Mesenchymal stem cell (in vitro differentiated cells and primary cell): ENCODE measurements at regions not wholly inside any gene's neighbourhood (a gene's known extent, or its start where the extent isn't known, plus 50 kb on each side); places are given as distances from the start of the nearest gene placed in this dataset.

Experiments
- DNase-seq: peaks from one replicate; pipeline ENCODE4 v3.0.0-alpha.2; 2013
- H2AFZ ChIP-seq: one replicate; pipeline ENCODE4 v1.6.1; 2013; ENCODE audit warnings: low read depth, mild to moderate bottlenecking, control low read depth, inconsistent platforms, low read length, moderate library complexity
- H2AK5ac ChIP-seq: 2 replicates; pipeline ENCODE4 v1.6.1; 2013; ENCODE audit warnings: low read length, moderate library complexity, mild to moderate bottlenecking, inconsistent platforms; ENCODE audit not compliant: severe bottlenecking
- H2BK120ac ChIP-seq: one replicate; pipeline ENCODE4 v1.6.1; 2013; ENCODE audit warnings: low read depth, mild to moderate bottlenecking, inconsistent platforms, low read length, moderate library complexity
- H2BK12ac ChIP-seq, 2 experiments: one replicate each; pipeline ENCODE4 v1.6.1; 2013; ENCODE audit warnings: inconsistent platforms in 2 of 2, low read length in 2 of 2, mild to moderate bottlenecking in 2 of 2, moderate library complexity in 2 of 2, control low read depth in 1 of 2
- H2BK15ac ChIP-seq: one replicate; pipeline ENCODE4 v1.6.1; 2013; ENCODE audit warnings: mild to moderate bottlenecking, low read depth, inconsistent platforms; ENCODE audit not compliant: poor library complexity, severe bottlenecking
- H2BK5ac ChIP-seq: 2 replicates; pipeline ENCODE4 v1.6.1; 2013; ENCODE audit warnings: low read depth, mild to moderate bottlenecking, low read length, control low read depth, inconsistent platforms; ENCODE audit not compliant: poor library complexity, severe bottlenecking
- H3K14ac ChIP-seq, 2 experiments: one replicate each; pipeline ENCODE4 v1.6.1; 2013; ENCODE audit warnings: inconsistent platforms in 2 of 2, low read length in 2 of 2, control low read depth in 1 of 2, mild to moderate bottlenecking in 1 of 2, moderate library complexity in 1 of 2
- H3K18ac ChIP-seq, 2 experiments: one replicate each; pipeline ENCODE4 v1.6.1; 2013; ENCODE audit warnings: inconsistent platforms in 2 of 2, low read length in 2 of 2, control low read depth in 1 of 2, low read depth in 1 of 2, mild to moderate bottlenecking in 1 of 2
- H3K23ac ChIP-seq, 2 experiments: one replicate each; pipeline ENCODE4 v1.6.1; 2013; ENCODE audit warnings: inconsistent platforms in 2 of 2, low read length in 2 of 2, mild to moderate bottlenecking in 2 of 2, moderate library complexity in 2 of 2, control low read depth in 1 of 2
- H3K27ac ChIP-seq: 2 replicates; pipeline ENCODE4 v1.5.1; 2013; ENCODE audit warnings: mild to moderate bottlenecking, moderate library complexity, low read length, control low read depth, inconsistent platforms; ENCODE audit not compliant: poor library complexity, severe bottlenecking
- H3K27me3 ChIP-seq, 2 experiments: 2 replicates each; pipeline versions ENCODE4 v1.6.1 to v1.7.0; 2013; ENCODE audit warnings: low read length in 2 of 2, mild to moderate bottlenecking in 2 of 2, moderate library complexity in 2 of 2, control low read depth in 1 of 2, inconsistent platforms in 1 of 2; ENCODE audit not compliant: control insufficient read depth in 1 of 2, insufficient read depth in 1 of 2
- H3K36me3 ChIP-seq, 2 experiments: 2 replicates each; pipeline versions ENCODE4 v1.6.1 to v1.7.0; 2013; ENCODE audit warnings: low read length in 2 of 2, control low read depth in 1 of 2, inconsistent platforms in 1 of 2, low read depth in 1 of 2, mild to moderate bottlenecking in 1 of 2; ENCODE audit not compliant: insufficient read depth in 2 of 2, control insufficient read depth in 1 of 2
- H3K4ac ChIP-seq, 2 experiments: one replicate each; pipeline ENCODE4 v1.6.1; 2013; ENCODE audit warnings: inconsistent platforms in 2 of 2, low read length in 2 of 2, mild to moderate bottlenecking in 2 of 2, moderate library complexity in 2 of 2, control low read depth in 1 of 2, low read depth in 1 of 2
- H3K4me1 ChIP-seq: 2 replicates; pipeline ENCODE4 v1.6.1; 2013; ENCODE audit warnings: low read depth, low read length, control low read depth; ENCODE audit not compliant: control insufficient read depth, insufficient read depth
- H3K4me2 ChIP-seq: 2 replicates; pipeline ENCODE4 v1.6.1; 2013; ENCODE audit warnings: low read length, mild to moderate bottlenecking, inconsistent platforms; ENCODE audit not compliant: poor library complexity, severe bottlenecking
- H3K4me3 ChIP-seq, 2 experiments: 2 replicates each; pipeline versions ENCODE4 v1.5.1 to v1.7.0; 2013; ENCODE audit warnings: low read length in 2 of 2, mild to moderate bottlenecking in 2 of 2, control low read depth in 1 of 2, low read depth in 1 of 2; ENCODE audit not compliant: insufficient read depth in 1 of 2
- H3K79me1 ChIP-seq: replicated peaks from 2 replicates; pipeline ENCODE4 v1.6.1; 2013; ENCODE audit warnings: mild to moderate bottlenecking, control low read depth, low read length, inconsistent platforms; ENCODE audit not compliant: poor library complexity, severe bottlenecking
- H3K9ac ChIP-seq: 2 replicates; pipeline ENCODE4 v1.7.0; 2013; ENCODE audit warnings: mild to moderate bottlenecking, low read length, moderate library complexity
- H3K9me3 ChIP-seq: 2 replicates; pipeline ENCODE4 v1.7.0; 2013; ENCODE audit warnings: mild to moderate bottlenecking, low read length; ENCODE audit not compliant: control insufficient read depth
- H4K8ac ChIP-seq: one replicate; pipeline ENCODE4 v1.6.1; 2013; ENCODE audit warnings: inconsistent platforms, mild to moderate bottlenecking, low read length, moderate library complexity
- H4K91ac ChIP-seq: one replicate; pipeline ENCODE4 v1.6.1; 2013; ENCODE audit warnings: mild to moderate bottlenecking, low read length, inconsistent platforms
- WGBS: methylation state at CpG from one replicate; pipeline ENCODE4 v1.1.7; 2013; ENCODE audit warnings: mixed read lengths; 5-methylcytosine and 5-hydroxymethylcytosine counted together

DNA sequence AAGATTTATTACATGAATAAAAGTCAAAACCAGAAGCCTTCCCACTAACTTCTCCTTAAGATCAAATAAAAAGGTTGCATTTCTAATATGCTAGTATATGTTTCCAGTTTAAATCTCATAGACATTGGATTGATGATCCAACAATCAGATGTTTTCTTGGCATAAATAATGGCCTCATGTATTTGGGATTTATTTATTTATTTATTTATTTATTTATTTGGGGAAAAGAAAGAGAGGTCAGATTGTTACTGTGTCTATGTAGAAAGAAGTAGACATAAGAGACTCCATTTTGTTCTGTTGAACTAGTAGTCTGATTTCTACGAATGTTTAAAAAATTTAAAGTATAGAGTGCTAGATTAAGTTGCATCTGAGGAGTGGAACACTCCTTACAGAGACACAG, 422.4 kb downstream of the ADGRL2 start:
- H2BK5ac ChIP-seq = no peak overlapping the region
- no peak overlapping the region for H3K4me3 ChIP-seq
- no peak overlapping the region for H2BK120ac ChIP-seq
- no peak overlapping the region for H3K9ac ChIP-seq
- no peak overlapping the region for H3K27ac ChIP-seq
- no peaks in the 10 kb centered on the region for H3K27me3 ChIP-seq
- no peak overlapping the region for H4K8ac ChIP-seq
- H2AK5ac ChIP-seq = no peak overlapping the region
- no peak overlapping the region for H3K14ac ChIP-seq
- no peak overlapping the region for H3K4me2 ChIP-seq
- H3K4me1 ChIP-seq = no peaks in the 10 kb centered on the region
- no peak overlapping the region for H4K91ac ChIP-seq
- 100% methylated on average over 1 of the region's 1 CpG for WGBS
- H2BK12ac ChIP-seq = no peak overlapping the region
- no peaks in the 10 kb centered on the region for H3K9me3 ChIP-seq
- H2AFZ ChIP-seq = no peak overlapping the region
- no peak for DNase-seq
- H3K18ac ChIP-seq = no peak overlapping the region
- no peak overlapping the region for H2BK15ac ChIP-seq
- no peak overlapping the region for H3K4ac ChIP-seq
- no peaks in the 10 kb centered on the region for H3K36me3 ChIP-seq
- H3K23ac ChIP-seq = no peak overlapping the region
- no peaks in the 10 kb centered on the region for H3K79me1 ChIP-seq

DNA sequence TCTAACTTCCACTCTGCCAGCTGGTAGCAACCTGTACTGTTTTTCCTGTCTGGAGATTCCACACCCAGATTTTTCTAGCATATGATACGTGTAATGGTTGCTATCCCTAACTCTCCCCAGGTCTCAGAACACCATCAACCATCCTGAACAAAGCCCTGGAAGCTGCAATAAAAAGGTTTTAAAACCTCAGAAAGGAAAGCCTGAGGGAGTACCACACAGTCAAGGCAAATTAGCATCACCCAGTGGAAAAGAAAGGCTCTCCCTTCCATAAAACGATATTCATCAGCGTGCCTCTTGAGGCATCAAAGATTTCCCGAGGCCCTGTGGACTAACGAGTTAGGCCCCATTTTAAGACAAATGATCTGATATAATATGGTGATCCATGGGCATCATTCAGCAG, 421.0 kb downstream of the ADGRL2 start:
- Histone ChIP-seq H3K14ac (no peak overlapping the region), H3K27me3 (no peaks in the 10 kb centered on the region)
- 100% methylated on average over 1 of the region's 5 CpGs for WGBS

DNA sequence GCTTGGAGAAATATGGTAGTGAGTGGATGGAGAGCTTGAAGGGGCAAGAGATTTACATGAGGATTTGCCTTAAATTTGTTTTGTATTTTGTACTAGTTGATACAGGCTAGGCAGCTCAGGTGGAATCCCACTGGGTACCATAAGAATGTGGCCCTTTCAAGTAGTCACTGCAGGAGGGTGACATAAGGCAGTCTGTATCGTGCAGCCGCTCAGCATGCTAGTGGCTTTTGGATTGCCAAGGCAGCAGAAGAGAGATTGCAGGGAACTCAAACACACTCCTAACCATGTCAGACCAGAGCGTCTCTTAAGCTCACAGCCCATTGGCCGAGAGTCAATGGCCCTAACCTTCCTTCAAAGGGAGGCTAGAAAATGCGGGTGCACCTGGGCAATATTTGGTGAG, 420.0 kb downstream of the ADGRL2 start:
- Histone ChIP-seq H2BK120ac (no peak overlapping the region), H3K36me3 (no peaks in the 10 kb centered on the region), H4K91ac (no peak overlapping the region), H4K8ac (no peak overlapping the region), H3K27me3 (no peaks in the 10 kb centered on the region), H3K9me3 (no peaks in the 10 kb centered on the region), H3K4me3 (no peak overlapping the region), H3K27ac (no peak overlapping the region), H2AFZ (no peak overlapping the region), H3K18ac (no peak overlapping the region), H3K14ac (no peak overlapping the region), H3K4ac (no peak overlapping the region), H2BK15ac (no peak overlapping the region), H3K4me1 (no peaks in the 10 kb centered on the region), H3K4me2 (no peak overlapping the region), H3K79me1 (no peaks in the 10 kb centered on the region), H2BK5ac (no peak overlapping the region), H2AK5ac (no peak overlapping the region), H3K23ac (no peak overlapping the region), H2BK12ac (no peak overlapping the region), H3K9ac (no peak overlapping the region)
- 93% methylated on average over 5 of the region's 5 CpGs for WGBS
- no peak for DNase-seq

More for the DNA sequence above, 421.0 kb downstream of the ADGRL2 start:
- Histone ChIP-seq H2BK120ac (no peak overlapping the region), H3K18ac (no peak overlapping the region), H3K4me2 (no peak overlapping the region), H2AFZ (no peak overlapping the region), H3K27ac (no peak overlapping the region), H3K9me3 (no peaks in the 10 kb centered on the region), H4K91ac (no peak overlapping the region), H2BK5ac (no peak overlapping the region), H2AK5ac (no peak overlapping the region), H3K36me3 (no peaks in the 10 kb centered on the region), H4K8ac (no peak overlapping the region), H3K4me3 (no peak overlapping the region), H2BK12ac (no peak overlapping the region), H3K23ac (no peak overlapping the region), H3K79me1 (no peaks in the 10 kb centered on the region), H2BK15ac (no peak overlapping the region), H3K9ac (no peak overlapping the region), H3K4me1 (no peaks in the 10 kb centered on the region), H3K4ac (no peak overlapping the region)
- no peak for DNase-seq

DNA sequence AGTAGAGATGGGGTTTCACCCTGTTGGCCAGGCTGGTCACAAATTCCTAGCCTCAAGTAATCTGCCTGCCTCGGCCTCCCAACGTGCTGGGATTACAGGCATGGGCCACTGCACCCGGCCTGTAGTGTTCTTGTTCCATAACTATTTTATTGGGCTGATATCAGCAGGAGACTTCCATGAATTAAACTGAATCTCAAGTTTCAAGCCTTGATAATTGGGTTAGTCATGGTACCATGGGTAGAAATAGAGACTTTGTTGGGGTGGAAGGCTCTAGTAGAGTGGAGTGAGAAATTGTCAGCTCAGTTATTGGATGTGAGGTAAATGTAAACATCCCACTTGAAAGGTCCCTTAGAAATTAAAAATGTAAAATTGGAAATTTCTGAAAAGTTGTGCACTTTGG, 419.1 kb downstream of the ADGRL2 start:
- no peak overlapping the region for H4K8ac ChIP-seq
- H3K18ac ChIP-seq = no peak overlapping the region
- no peaks in the 10 kb centered on the region for H3K79me1 ChIP-seq
- no peak overlapping the region for H2AK5ac ChIP-seq
- no peaks in the 10 kb centered on the region for H3K4me1 ChIP-seq
- DNase-seq = no peak
- no peak overlapping the region for H2BK120ac ChIP-seq
- H2BK12ac ChIP-seq = no peak overlapping the region
- no peaks in the 10 kb centered on the region for H3K36me3 ChIP-seq
- no peak overlapping the region for H2BK5ac ChIP-seq
- no peak overlapping the region for H3K4me3 ChIP-seq
- no peak overlapping the region for H2AFZ ChIP-seq
- H3K9ac ChIP-seq = no peak overlapping the region
- no peak overlapping the region for H3K4me2 ChIP-seq
- no peaks in the 10 kb centered on the region for H3K9me3 ChIP-seq
- no peak overlapping the region for H2BK15ac ChIP-seq
- no peak overlapping the region for H3K23ac ChIP-seq
- no peaks in the 10 kb centered on the region for H3K27me3 ChIP-seq
- H3K4ac ChIP-seq = no peak overlapping the region
- H4K91ac ChIP-seq = no peak overlapping the region
- no peak overlapping the region for H3K14ac ChIP-seq
- 90% methylated on average over 3 of the region's 3 CpGs for WGBS
- H3K27ac ChIP-seq = no peak overlapping the region
